HG03521 (cell line): ENCODE measurements at regions not wholly inside any gene's neighbourhood (a gene's known extent, or its start where the extent isn't known, plus 50 kb on each side); places are given as distances from the start of the nearest gene placed in this dataset.

Experiments
- ATAC-seq: cut with Tn5 transposase; IDR thresholded peaks from one replicate; pipeline ENCODE4 v1.9.1; 2021; ENCODE audit warnings: mild to moderate bottlenecking, moderate library complexity; ENCODE audit not compliant: unreplicated experiment

DNA sequence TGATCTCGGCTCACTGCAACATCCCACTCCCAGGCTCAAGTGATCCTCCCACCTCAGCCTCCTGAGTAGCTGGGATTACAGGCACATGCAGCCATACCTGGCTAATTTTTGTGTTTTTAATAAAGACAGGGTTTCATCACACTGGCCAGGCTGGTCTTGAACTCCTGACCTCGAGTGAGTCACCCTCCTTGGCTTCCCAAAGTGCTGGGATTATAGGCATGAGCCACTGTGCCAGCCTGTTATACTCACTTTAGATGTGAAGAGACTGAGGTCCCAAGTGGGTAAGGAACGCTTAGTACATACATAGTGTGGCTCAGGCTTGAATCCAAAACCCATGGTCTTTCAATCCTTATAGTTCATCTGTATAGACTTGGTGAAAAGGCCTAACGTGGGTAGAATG is 63.7 kb upstream of the EPS8L3 start:
- ATAC-seq: no peak

- no peak for ATAC-seq
Measured at GRCh38 chr1:109826930-109827349, 63.2 kb upstream of the EPS8L3 start.

GRCh38 chr1:109826446-109826845 is 62.7 kb upstream of the EPS8L3 start:
- ATAC-seq: no peak

DNA sequence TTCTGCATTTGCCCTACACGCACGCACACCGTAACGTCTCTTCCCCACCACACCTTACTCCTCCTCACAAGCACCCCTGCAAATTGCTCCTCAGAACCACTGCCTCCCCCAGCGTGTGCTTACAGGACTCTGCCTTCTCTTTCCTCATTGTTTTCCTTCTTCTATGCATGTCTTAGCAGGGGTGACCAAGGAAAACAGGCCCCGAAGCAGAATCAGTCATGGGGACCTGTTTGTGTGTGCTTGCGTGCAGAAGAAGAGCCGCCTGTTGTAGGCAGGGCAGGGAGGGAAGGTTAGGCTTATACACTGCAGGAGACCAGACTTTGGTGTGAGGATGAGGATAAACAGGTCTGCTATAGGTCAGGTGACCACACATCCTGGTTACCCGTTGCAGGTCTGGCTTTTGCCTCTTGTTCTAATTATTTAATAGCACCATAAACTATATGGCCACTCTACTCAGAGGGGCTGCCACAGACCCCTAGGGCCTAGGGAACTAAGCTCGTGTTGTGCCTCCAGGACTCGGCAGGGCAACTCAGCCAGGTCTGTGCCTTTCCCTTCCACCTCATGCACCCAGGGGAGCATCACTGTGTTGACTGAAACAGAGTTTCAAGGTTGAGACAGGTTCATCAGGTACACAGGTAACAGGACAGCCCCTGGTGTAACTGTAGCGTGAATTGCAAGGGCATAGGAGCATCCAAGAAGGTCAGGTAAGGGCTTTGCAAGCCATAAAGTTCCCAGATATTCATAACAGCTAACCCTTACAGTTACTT is 60.8 kb upstream of the EPS8L3 start:
- no peak for ATAC-seq

- ATAC-seq: no peak
Measured at GRCh38 chr1:109823543-109824348, 60.0 kb upstream of the EPS8L3 start.

DNA sequence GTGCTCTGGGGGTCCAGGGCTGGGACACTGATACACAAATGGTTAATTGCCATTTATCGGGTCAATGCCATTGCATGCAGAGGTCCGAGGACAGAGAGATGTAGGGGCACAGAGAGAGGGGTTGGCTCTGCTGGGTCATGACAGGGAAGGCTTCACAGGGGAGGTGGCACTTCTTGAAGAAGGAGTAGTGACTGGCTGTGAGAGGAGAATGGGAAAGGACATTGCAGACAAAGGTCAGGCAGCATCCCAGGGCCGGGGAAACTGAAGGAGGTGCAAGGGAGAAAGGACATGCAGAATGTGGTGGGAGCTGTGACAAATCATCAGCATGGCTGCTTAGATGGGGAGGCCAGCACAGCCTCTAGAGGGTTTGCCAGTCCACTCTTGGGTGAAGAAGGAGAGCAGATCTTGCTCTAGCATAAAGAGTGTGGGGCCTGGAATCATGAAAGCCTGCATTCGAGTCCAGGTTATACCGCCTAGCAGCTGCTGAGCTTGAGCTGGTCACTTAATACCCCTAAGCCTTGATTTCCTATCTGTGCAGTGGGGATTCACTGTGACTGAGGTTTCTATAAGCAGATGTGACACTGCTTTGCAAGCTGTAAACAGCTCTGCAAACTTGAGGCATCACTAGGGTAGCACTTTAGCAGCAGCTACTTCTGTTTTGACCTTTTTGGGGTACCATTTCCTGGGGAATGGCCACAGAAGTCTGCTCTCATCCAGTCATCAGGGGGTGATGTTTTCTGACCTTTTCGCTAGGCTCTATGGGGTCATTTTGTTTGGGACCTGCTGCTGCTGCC is 59.2 kb upstream of the EPS8L3 start:
- ATAC-seq: no peak

DNA sequence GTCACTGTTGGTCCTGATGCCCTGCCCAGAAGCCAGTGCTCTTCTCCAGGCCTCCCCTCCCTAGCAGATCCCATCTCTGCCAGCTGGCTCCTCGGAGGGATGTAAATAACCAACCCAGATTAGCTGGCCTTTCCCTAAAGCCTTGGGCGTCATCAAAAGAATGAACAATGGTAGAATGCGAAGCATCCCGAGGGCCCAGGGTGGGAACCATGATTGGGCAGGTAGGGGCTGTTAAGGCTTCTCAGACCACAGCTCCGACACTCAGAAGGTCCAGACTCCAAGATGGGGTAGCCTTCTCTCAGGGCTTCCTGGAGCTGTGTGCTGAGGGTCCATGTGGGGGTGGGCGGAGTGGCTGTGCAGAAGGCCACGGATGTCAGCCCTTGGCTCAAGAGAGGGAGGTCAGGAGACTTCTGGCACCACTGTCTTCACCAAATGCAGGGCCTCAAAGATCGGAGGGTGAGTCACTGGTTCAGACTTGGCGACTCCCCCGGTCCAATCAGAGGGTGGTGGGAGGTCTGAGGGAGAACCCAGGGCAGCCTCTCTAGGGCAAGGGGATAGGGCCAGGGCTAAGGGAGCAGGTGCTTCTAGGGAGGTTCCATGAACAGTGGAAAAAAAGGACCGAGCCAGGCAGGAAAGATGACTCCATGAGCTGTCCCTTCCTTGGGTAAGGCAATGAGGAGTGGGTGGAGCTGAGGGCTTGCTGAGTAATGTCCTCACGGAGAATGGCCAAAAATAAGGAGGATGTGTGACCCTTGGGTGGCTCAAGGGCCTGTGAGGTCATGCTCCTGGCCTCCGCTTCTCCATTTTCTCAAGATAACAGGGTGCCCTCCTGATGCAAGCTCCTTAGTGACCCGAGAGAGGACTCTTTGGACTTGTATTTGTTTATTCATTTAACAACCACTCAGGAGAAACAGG is 58.4 kb upstream of the EPS8L3 start:
- no peak for ATAC-seq

- no peak for ATAC-seq
Measured at GRCh38 chr1:109821221-109821669, 57.5 kb upstream of the EPS8L3 start.

- ATAC-seq: no peak
Measured at GRCh38 chr1:109819906-109820305, 56.2 kb upstream of the EPS8L3 start.

GRCh38 chr1:109818988-109819764 is 55.5 kb upstream of the EPS8L3 start:
- no peak for ATAC-seq

GRCh38 chr1:109818271-109818987 is 54.7 kb upstream of the EPS8L3 start:
- ATAC-seq: no peak

- ATAC-seq: no peak
Measured at GRCh38 chr1:109817881-109818270, 54.2 kb upstream of the EPS8L3 start.

DNA sequence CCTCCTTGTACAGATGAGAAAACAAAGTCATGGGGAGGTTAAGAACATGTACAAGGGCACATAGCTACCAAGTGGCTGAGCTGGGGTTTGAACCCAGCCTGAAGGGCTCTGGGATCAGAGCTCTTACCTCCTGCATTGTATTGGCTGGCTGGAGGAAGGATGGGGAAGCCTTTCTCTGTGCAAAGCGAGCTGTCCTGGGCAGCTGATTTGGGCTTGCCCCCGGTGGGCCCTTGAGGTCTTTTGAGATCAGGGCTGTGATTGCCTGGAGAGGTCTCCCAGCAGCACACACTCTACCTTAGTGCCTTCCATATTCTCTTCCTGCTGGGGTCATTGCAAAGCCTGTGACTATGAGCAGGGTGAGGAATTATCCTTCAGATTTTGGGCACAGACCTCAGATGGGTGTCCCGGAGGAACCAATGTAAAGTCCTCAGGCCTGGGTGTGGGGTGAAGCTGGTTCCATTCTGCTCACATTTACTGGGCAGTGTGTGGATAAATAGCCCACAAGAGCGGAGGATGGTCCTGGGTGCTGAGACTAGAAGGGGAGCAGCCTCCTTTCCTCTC is 53.3 kb upstream of the EPS8L3 start:
- no peak for ATAC-seq

- peak; percentile 73 for ATAC-seq
Measured at GRCh38 chr1:109816175-109816811, 52.6 kb upstream of the EPS8L3 start.

GRCh38 chr1:109815809-109816174 is 52.1 kb upstream of the EPS8L3 start:
- no peak for ATAC-seq

DNA sequence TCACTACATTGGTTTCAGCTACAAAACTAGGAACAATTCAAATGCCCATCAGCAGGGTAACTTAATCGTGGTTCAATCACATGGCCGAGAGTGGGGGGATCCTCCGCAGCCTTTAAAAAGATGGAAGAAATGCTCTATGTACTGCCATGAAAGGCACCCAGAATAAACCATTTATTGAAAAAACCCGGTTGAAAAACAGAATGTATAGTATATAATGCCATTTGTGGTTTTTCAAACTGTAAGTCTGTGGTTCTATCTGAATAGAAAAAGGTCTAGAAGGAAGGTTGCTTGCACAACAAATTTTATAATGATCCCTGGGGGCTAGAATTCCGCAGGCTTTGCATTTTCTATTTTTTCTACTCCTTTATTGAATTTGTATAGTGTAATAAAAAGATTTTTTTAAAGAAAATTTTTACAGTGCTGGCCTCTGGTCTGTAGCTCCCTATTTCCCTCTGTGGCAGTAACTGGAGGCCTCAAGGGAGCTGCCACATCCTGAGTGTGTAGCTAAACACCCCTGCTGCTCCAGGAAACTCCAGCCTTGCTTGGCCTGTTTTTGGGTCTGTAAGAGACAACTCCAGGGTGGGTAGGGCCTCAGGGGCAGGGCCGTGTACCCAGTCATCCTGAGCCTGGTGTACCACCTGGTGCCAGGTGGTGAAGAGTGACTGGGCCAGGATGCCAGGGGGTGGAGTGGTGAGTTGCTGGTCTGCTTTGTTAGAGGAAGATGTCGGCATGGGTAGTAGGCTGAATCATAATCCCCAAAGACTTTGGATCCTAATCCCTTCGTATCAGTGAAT is 51.5 kb upstream of the EPS8L3 start:
- no peak for ATAC-seq

GRCh38 chr1:109814223-109814622 is 50.5 kb upstream of the EPS8L3 start:
- no peak for ATAC-seq
